ENCODE measurements at regions not wholly inside any gene's neighbourhood (a gene's known extent, or its start where the extent isn't known, plus 50 kb on each side); places are given as distances from the start of the nearest gene placed in this dataset.

DNA sequence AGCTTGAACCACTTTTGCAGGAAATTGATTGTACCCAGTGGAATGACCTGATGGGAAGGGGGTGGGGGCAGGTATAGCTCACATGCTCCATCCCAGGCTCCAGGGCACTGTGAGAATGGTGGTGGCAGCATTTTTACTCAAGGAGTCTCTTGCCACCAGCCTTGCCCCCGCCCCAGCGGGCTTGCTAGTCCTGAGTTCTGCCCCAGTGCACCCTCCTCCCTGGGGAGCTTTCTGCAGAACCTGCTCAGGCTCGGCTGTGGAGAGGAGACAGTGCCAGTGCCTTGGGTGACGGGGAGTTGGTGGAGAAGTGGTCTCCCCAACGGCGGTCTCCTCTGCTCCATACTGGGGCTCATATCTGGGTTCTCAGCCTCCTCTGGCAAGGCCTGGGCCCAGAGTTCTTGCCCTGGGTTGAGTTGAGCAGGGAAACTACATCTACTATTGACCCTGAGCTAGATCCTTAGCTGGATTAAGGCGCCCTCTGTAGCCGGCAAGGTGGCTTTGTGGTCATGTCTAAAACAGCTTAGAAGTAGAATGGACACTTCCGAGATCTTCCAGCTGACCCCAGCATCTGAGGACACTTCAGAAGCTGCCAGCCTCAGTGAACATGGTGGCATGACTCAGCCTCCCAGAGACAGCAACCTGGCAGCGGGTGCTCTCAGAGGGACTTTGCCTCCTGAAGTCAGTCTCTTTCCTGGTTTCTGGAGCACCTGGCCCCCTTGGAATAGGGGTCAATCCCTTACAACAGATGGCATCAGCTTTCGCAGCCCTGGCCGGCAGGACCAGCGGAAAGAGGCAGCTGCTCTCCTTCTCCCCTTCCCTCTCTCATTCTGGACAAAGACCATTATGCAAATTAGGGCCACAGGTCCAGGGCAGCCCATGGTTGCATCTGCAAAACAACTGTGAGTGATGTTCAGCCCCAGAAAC lies 363.4 kb upstream of the MKI67 start:
- TF ChIP-seq POLR2AphosphoS5 (IDR thresholded peaks at IDR 0.05; ENCODE audit: control insufficient read depth, insufficient read depth, low read depth, low read length) (no peak), TAF1 (IDR thresholded peaks at IDR 0.05; ENCODE audit: control insufficient read depth, extremely low read depth, insufficient read depth, low read length, severe bottlenecking) (no peak), SETDB1 (IDR thresholded peaks at IDR 0.05; ENCODE audit: low read length) (no peak), BHLHE40 (IDR thresholded peaks at IDR 0.05; ENCODE audit: low read length) (no peak), BACH1 (tag; IDR thresholded peaks at IDR 0.05) (no peak), ZFP36 (IDR thresholded peaks at IDR 0.05; ENCODE audit: low read depth, low read length, partially characterized antibody) (no peak), OTX1 (CRISPR knock-in tag; IDR thresholded peaks at IDR 0.05) (no peak), NFRKB (IDR thresholded peaks at IDR 0.05; ENCODE audit: low read depth) (no peak), JUNB (CRISPR knock-in tag; conservative IDR thresholded peaks at IDR 0.05) (no peak), SMAD3 (CRISPR knock-in tag; conservative IDR thresholded peaks at IDR 0.05) (no peak)
- TF ChIP-seq, protein P1, sequence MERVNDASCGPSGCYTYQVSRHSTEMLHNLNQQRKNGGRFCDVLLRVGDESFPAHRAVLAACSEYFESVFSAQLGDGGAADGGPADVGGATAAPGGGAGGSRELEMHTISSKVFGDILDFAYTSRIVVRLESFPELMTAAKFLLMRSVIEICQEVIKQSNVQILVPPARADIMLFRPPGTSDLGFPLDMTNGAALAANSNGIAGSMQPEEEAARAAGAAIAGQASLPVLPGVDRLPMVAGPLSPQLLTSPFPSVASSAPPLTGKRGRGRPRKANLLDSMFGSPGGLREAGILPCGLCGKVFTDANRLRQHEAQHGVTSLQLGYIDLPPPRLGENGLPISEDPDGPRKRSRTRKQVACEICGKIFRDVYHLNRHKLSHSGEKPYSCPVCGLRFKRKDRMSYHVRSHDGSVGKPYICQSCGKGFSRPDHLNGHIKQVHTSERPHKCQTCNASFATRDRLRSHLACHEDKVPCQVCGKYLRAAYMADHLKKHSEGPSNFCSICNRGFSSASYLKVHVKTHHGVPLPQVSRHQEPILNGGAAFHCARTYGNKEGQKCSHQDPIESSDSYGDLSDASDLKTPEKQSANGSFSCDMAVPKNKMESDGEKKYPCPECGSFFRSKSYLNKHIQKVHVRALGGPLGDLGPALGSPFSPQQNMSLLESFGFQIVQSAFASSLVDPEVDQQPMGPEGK (CRISPR knock-in tag; IDR thresholded peaks at IDR 0.05; ENCODE audit: borderline replicate concordance) = no peak
- TF ChIP-seq, protein P2, sequence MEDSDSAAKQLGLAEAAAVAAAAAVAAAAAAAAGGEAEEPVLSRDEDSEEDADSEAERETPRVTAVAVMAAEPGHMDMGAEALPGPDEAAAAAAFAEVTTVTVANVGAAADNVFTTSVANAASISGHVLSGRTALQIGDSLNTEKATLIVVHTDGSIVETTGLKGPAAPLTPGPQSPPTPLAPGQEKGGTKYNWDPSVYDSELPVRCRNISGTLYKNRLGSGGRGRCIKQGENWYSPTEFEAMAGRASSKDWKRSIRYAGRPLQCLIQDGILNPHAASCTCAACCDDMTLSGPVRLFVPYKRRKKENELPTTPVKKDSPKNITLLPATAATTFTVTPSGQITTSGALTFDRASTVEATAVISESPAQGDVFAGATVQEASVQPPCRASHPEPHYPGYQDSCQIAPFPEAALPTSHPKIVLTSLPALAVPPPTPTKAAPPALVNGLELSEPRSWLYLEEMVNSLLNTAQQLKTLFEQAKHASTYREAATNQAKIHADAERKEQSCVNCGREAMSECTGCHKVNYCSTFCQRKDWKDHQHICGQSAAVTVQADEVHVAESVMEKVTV (CRISPR knock-in tag; IDR thresholded peaks at IDR 0.05) = no peak
- TF ChIP-seq, protein P3, sequence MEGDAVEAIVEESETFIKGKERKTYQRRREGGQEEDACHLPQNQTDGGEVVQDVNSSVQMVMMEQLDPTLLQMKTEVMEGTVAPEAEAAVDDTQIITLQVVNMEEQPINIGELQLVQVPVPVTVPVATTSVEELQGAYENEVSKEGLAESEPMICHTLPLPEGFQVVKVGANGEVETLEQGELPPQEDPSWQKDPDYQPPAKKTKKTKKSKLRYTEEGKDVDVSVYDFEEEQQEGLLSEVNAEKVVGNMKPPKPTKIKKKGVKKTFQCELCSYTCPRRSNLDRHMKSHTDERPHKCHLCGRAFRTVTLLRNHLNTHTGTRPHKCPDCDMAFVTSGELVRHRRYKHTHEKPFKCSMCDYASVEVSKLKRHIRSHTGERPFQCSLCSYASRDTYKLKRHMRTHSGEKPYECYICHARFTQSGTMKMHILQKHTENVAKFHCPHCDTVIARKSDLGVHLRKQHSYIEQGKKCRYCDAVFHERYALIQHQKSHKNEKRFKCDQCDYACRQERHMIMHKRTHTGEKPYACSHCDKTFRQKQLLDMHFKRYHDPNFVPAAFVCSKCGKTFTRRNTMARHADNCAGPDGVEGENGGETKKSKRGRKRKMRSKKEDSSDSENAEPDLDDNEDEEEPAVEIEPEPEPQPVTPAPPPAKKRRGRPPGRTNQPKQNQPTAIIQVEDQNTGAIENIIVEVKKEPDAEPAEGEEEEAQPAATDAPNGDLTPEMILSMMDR (IDR thresholded peaks at IDR 0.05 in 2 of 3, conservative IDR thresholded peaks at IDR 0.05 in 1 of 3; ENCODE audit: insufficient read depth in 2 of 3, low read depth in 1 of 3, low read length in 3 of 3) = no peak

Data from K562 (cell line).